ENCODE measurements at regions not wholly inside any gene's neighbourhood (a gene's known extent, or its start where the extent isn't known, plus 50 kb on each side); places are given as distances from the start of the nearest gene placed in this dataset.
"Not testable (repeated sequence)": the region's sequence is repeated elsewhere in the genome, so short reads cannot be mapped to it uniquely, and the experiment has no call there.

DNA sequence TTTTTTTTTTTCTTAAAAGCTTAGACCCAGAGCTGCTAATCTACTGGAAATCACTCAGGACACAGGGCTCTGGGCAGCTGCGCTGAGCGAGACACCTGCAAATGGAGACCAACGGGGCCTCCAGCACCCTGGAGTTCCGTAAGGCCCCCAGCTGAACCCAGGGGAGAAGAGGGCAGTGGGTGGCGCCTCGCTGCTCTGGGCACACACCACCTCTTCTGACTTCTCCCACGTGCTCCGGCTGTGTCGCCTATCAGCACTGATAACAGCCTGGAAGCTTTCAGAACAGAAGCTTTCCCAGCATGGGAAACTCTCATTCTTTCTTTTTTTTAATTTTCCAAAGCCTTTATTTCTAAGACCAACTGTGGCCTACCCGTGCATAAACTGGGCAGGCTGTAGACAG is 2695.8 kb upstream of the TPTE start:
- TF ChIP-seq, protein P1, sequence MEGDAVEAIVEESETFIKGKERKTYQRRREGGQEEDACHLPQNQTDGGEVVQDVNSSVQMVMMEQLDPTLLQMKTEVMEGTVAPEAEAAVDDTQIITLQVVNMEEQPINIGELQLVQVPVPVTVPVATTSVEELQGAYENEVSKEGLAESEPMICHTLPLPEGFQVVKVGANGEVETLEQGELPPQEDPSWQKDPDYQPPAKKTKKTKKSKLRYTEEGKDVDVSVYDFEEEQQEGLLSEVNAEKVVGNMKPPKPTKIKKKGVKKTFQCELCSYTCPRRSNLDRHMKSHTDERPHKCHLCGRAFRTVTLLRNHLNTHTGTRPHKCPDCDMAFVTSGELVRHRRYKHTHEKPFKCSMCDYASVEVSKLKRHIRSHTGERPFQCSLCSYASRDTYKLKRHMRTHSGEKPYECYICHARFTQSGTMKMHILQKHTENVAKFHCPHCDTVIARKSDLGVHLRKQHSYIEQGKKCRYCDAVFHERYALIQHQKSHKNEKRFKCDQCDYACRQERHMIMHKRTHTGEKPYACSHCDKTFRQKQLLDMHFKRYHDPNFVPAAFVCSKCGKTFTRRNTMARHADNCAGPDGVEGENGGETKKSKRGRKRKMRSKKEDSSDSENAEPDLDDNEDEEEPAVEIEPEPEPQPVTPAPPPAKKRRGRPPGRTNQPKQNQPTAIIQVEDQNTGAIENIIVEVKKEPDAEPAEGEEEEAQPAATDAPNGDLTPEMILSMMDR (IDR thresholded peaks at IDR 0.05), result not testable (repeated sequence)
- TF ChIP-seq POLR2A (IDR thresholded peaks at IDR 0.05), result not testable (repeated sequence)
